HG03139 (cell line): ENCODE measurements at regions not wholly inside any gene's neighbourhood (a gene's known extent, or its start where the extent isn't known, plus 50 kb on each side); places are given as distances from the start of the nearest gene placed in this dataset.

Experiments used
- ATAC-seq: cut with Tn5 transposase; IDR thresholded peaks from one replicate; pipeline ENCODE4 v1.9.1; 2021; ENCODE audit not compliant: unreplicated experiment

- ATAC-seq = no peak
These were observed 1039.1 kb downstream of the NAALADL2 start for GRCh38 chr3:175898194-175898593.

DNA sequence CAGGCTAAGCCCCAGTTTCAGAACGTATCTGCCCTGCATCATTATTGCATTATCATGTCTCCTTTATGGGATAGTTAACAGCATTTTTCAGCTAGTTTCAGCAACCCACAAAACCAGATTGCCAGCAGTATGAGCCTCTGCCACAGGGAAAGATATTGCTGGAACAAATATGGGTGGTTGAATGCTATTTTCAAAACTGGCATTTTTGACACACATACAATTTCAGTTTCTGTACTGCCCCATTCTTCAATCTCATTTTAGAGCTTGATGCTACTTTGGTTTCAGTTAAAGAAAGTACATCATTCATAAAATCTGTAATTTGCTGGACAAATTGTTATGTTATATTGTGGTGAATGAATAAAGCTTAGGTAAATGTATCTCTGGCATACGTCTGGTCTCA, 1037.5 kb downstream of the NAALADL2 start:
- no peak for ATAC-seq

DNA sequence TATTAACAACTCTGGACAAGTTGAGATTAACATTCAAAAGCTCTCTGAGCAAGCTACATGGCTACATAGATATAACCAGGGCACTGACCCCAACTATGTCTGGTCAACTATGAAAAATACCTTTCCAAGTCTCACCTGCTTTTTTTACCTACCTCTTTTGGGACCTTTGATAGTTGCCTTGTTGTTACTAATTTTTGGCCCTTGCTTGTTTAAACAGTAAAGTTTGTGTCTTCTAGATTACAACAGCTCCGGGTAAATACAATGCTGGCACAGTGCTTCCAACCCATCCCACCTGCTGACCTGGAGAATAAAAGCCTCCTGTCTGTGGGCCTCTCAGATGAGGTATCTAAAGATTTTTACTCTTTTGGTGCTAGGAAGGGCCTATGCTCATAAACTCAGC, 1036.6 kb downstream of the NAALADL2 start:
- no peak for ATAC-seq

GRCh38 chr3:175893566-175893965, 1034.4 kb downstream of the NAALADL2 start:
- no peak for ATAC-seq

DNA sequence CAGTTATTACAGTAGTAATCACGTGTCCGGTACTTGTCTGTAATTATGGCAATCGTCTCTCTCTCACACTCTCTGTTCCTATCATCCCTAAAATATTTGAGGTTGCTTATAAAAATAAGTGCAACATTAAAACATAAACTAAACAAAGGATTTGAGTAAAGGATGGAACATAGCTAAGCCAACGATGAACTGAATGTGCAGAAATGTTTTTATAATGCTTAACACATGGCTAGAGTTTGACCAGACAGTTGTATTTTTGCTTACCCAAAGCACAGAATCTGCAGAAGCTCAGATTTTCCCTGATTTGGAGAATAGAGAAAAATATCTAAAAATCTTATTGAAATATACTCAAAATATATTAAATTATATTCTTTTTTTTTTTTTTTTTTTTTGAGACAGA, 1030.9 kb downstream of the NAALADL2 start:
- no peak for ATAC-seq

GRCh38 chr3:175885231-175885766, 1026.2 kb downstream of the NAALADL2 start:
- no peak for ATAC-seq

DNA sequence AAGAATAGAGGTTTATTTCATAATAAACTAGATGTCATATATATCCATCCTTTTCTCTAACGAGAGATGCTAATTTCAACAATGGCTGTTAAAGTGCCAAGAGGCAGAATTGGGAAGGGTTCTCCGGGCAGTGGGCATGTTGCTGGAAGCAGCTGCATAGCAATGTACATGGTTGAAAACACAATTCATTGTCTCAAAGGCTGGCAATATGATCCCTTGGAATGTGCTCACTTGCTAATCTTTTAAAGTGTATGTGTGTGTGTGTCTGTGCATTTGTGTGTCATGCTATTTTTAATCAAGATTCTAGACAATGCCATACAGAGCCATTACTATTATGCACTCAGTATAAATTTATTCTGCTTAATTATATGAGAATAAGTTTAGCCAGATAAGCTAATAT, 1020.3 kb downstream of the NAALADL2 start:
- ATAC-seq = no peak

DNA sequence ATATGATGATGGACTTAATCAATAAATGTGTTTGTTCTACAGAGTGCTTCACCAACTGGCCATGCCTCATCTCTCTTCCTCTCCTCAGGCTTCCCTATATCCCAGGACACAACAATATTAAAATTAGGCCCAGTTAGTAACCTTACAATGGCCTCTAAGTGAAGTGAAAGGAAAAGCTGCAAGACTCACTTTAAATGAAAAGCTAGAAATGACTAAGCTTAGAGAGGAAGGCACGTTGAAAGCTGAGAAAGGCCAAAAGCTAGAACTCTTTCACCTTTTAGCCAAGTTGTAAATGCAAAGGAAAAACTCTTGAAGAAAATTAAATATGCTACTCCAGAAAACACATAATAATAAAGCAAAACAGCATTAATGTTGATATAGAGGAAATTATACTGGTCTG, 1010.3 kb downstream of the NAALADL2 start:
- no peak for ATAC-seq

- ATAC-seq = no peak
These were observed 1009.5 kb downstream of the NAALADL2 start for GRCh38 chr3:175868626-175869025.

DNA sequence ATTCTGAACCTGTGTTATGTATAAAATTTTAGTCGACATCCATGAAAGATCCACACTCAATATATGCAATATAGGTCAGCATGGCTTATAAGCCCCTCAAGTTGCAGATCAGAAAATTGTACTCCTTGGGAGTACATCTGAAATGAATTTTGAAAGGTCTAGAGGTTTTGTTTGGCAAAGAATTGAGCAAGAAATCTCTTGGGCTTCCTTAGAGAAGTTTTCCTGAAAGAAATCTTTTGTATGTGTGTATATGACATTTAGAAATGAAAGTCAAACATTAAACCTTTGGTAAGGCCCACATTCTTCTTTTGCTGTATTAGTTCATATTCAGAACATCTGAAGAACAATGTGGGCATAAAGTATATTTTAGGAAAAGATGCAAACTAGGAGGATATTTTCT, 1006.6 kb downstream of the NAALADL2 start:
- ATAC-seq = no peak

- no peak for ATAC-seq
These were observed 1002.8 kb downstream of the NAALADL2 start for GRCh38 chr3:175861916-175862315.
